WERI-Rb-1 (cell line): ENCODE measurements at regions not wholly inside any gene's neighbourhood (a gene's known extent, or its start where the extent isn't known, plus 50 kb on each side); places are given as distances from the start of the nearest gene placed in this dataset.

Experiments
- DNase-seq: peaks from one replicate; pipeline ENCODE4 v3.0.0-alpha.2; 2020
- H3K27ac ChIP-seq: fragments of 250-450 bp; sonication (Bioruptor Pico); 2 replicates; pipeline ENCODE4 v1.5.1; 2020; ENCODE audit warnings: mild to moderate bottlenecking, moderate library complexity
- H3K27me3 ChIP-seq: fragments of 250-450 bp; sonication (Bioruptor Pico); 2 replicates; pipeline ENCODE4 v1.5.1; 2021; ENCODE audit warnings: mild to moderate bottlenecking, low read depth, moderate library complexity; ENCODE audit not compliant: insufficient read depth, severe bottlenecking
- H3K36me3 ChIP-seq: fragments of 250-450 bp; sonication (Bioruptor Pico); 2 replicates; pipeline ENCODE4 v1.5.1; 2020; ENCODE audit warnings: mild to moderate bottlenecking, moderate library complexity
- H3K4me3 ChIP-seq: 2 replicates; pipeline ENCODE4 v1.5.1; 2011; ENCODE audit warnings: low read depth, mild to moderate bottlenecking, control low read depth, low read length
- H3K9me3 ChIP-seq: fragments of 250-450 bp; sonication (Bioruptor Pico); 2 replicates; pipeline ENCODE4 v1.5.1; 2021; ENCODE audit warnings: mild to moderate bottlenecking, moderate library complexity; ENCODE audit not compliant: severe bottlenecking
- TF ChIP-seq, protein P1 (sequence below): IDR thresholded peaks from 2 replicates; pipeline ENCODE4 v1.5.1; 2011; ENCODE audit warnings: low read depth, mild to moderate bottlenecking, control low read depth, inconsistent platforms, low read length

DNA sequence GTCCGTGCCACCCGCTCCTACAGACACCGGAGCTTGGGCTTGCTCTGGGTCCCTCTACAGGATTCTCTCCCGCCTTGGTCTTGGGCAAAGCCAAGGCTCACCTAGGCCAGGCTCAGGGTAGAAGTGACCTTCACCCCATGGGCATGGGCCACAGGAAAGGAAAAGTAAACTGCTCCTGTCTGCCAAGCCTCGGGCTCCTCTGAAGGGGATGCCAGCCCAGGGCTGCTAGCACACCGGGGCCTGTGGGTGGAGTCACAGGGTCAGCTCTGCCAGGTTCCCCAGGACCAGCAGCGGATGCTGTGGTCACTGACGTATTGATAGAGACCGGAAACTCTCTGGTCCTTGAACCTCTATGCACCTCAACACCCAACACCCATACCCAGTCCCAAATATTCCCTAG, 222.7 kb upstream of the MGMT start:
- DNase-seq = no peak
- Histone ChIP-seq H3K27ac (no peak overlapping the region), H3K36me3 (no peaks in the 10 kb centered on the region), H3K4me3 (no peak overlapping the region), H3K27me3 (no peaks in the 10 kb centered on the region), H3K9me3 (no peaks in the 10 kb centered on the region)
- TF ChIP-seq, protein P1, sequence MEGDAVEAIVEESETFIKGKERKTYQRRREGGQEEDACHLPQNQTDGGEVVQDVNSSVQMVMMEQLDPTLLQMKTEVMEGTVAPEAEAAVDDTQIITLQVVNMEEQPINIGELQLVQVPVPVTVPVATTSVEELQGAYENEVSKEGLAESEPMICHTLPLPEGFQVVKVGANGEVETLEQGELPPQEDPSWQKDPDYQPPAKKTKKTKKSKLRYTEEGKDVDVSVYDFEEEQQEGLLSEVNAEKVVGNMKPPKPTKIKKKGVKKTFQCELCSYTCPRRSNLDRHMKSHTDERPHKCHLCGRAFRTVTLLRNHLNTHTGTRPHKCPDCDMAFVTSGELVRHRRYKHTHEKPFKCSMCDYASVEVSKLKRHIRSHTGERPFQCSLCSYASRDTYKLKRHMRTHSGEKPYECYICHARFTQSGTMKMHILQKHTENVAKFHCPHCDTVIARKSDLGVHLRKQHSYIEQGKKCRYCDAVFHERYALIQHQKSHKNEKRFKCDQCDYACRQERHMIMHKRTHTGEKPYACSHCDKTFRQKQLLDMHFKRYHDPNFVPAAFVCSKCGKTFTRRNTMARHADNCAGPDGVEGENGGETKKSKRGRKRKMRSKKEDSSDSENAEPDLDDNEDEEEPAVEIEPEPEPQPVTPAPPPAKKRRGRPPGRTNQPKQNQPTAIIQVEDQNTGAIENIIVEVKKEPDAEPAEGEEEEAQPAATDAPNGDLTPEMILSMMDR = no peak

DNA sequence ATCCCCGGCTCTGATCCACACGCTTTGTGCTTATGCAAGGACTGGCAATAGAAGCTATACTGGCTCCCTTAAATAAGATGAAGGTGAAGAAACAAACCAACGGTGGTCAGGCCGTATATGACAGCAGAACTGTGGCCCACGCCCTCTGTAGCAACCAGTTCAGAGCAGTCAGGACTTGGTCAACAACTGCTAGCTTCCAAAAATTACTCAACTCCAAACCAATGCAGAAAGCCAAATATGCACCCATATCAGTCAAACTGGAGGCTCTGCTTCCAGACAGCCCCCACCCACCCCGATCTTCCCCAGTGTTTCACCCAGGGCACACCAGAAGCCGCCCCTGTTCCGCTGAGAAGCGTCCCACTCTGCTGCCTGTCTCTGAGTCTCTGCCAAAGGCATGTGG, 222.3 kb upstream of the MGMT start:
- no peaks in the 10 kb centered on the region for H3K27me3 ChIP-seq
- no peaks in the 10 kb centered on the region for H3K9me3 ChIP-seq
- H3K4me3 ChIP-seq = no peak overlapping the region
- H3K27ac ChIP-seq = no peak overlapping the region
- H3K36me3 ChIP-seq = no peaks in the 10 kb centered on the region
- TF ChIP-seq, protein P1 = no peak
- no peak for DNase-seq

DNA sequence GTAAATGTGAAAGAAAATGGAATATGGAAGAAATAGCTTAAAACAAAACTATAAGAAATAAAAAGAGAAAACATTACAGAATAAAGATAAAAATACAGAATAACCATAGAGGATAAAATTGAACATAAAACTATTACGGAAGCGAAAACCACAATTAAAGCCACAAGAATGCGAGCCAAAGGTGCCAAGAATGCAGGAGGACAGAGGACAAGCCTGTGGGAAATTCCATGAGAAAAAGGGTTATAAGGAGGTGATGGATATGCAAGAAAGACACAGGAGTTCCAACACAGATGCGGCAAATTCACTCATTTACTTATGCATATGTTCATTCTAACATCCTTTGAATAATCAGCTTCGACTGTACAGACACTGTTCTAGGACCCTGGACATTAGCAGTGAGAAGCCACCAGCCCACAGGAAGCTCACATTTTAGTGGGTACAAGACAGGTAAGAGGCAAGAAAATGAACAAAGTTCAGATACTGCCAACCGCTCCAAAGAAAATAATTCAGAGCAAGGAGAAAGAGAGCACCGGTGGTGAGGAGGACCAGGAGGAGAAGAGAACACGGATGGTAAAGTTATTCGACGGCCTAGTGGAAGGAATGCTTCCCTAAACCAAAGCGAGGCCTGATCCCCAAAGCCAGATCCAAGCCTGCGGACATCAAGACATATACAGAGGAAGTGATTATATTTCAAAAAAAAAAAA, 213.7 kb upstream of the MGMT start:
- Histone ChIP-seq H3K36me3 (no peaks in the 10 kb centered on the region), H3K4me3 (no peak overlapping the region), H3K9me3 (no peaks in the 10 kb centered on the region), H3K27ac (no peak overlapping the region), H3K27me3 (no peaks in the 10 kb centered on the region)
- TF ChIP-seq, protein P1 = no peak
- DNase-seq = no peak

DNA sequence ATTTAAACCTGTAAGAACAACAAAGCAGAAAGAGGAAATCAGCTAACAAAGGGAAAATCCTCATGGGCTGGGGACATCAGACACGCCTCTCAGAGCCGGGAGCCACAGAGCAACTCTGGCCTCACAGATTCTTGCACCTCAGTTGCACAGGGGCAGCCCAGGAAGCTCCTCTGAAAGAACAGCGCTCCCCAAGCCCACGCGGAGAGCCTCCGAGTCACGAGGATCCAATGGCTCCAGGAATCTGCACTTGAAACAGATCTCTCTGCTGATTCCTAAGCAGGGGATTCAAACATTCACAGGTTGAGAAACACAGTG, 213.2 kb upstream of the MGMT start:
- TF ChIP-seq, protein P1 = no peak
- no peaks in the 10 kb centered on the region for H3K9me3 ChIP-seq
- no peaks in the 10 kb centered on the region for H3K27me3 ChIP-seq
- no peak overlapping the region for H3K4me3 ChIP-seq
- H3K36me3 ChIP-seq = no peaks in the 10 kb centered on the region
- no peak overlapping the region for H3K27ac ChIP-seq
- no peak for DNase-seq

DNA sequence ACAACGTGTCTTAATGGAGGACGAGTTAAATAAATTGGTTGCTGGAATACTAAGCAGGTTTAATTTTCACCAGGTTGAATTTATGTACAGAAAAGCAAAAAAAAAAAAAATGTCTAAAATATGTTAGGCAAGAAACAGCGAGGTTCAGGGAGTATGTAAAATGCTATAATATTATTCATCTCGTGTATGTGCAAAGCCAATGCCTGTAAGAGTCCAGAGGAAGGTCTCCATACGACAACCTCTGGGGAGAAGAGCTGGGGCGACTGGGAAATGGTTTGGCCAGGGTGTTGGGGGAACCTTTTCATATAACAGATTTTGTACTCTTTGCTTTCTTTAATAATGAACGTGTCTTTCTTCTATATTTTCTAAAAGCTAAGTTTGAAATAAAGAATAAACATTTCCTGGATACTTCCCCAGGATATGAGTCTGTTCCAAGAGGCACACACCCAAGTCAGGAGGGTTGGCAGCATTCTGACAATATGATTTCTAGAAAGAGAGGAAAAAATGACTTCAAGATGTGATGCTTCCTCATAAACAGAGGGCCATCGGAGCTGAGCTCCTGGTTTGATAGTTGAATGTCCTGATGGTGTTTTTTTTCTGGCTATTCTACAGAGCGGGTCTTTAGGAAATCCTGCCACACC, 208.6 kb upstream of the MGMT start:
- DNase-seq = no peak
- Histone ChIP-seq H3K27me3 (no peaks in the 10 kb centered on the region), H3K27ac (no peak overlapping the region), H3K36me3 (no peaks in the 10 kb centered on the region), H3K4me3 (no peak overlapping the region), H3K9me3 (no peaks in the 10 kb centered on the region)
- TF ChIP-seq, protein P1 = no peak
